RKO (cell line): ENCODE measurements at regions not wholly inside any gene's neighbourhood (a gene's known extent, or its start where the extent isn't known, plus 50 kb on each side); places are given as distances from the start of the nearest gene placed in this dataset.
A peak's percentile ranks its signal among the peaks of the same experiment; 100 is the strongest.

Experiments used
- DNase-seq: peaks from one replicate; pipeline ENCODE4 v3.0.0-alpha.2; 2016; ENCODE audit warnings: low spot score

- no peak for DNase-seq
These were observed 414.7 kb upstream of the PIK3C3 start for GRCh38 chr18:41540237-41540871.

- no peak for DNase-seq
These were observed 416.3 kb upstream of the PIK3C3 start for GRCh38 chr18:41538751-41539150.

- DNase-seq, result no peak
These were observed 417.4 kb upstream of the PIK3C3 start for GRCh38 chr18:41537666-41538065.

GRCh38 chr18:41532344-41533086 is 422.5 kb upstream of the PIK3C3 start:
- peak; percentile 28 for DNase-seq

GRCh38 chr18:41530970-41531369 is 424.1 kb upstream of the PIK3C3 start:
- DNase-seq, result no peak

- DNase-seq, result no peak
These were observed 425.9 kb upstream of the PIK3C3 start for GRCh38 chr18:41529093-41529492.

GRCh38 chr18:41526054-41526453 is 429.0 kb upstream of the PIK3C3 start:
- no peak for DNase-seq

GRCh38 chr18:41524674-41525470 is 430.2 kb upstream of the PIK3C3 start:
- no peak for DNase-seq

GRCh38 chr18:41517142-41517541 is 437.9 kb upstream of the PIK3C3 start:
- no peak for DNase-seq

- DNase-seq, result no peak
These were observed 441.6 kb upstream of the PIK3C3 start for GRCh38 chr18:41513438-41513837.

- DNase-seq, result no peak
These were observed 450.7 kb upstream of the PIK3C3 start for GRCh38 chr18:41504316-41504715.

GRCh38 chr18:41501848-41502247 is 453.2 kb upstream of the PIK3C3 start:
- DNase-seq, result no peak

- DNase-seq, result no peak
These were observed 455.7 kb upstream of the PIK3C3 start for GRCh38 chr18:41499345-41499744.

GRCh38 chr18:41490861-41491260 is 464.2 kb upstream of the PIK3C3 start:
- no peak for DNase-seq

- DNase-seq, result no peak
These were observed 468.5 kb upstream of the PIK3C3 start for GRCh38 chr18:41486575-41486974.

GRCh38 chr18:41484069-41484468 is 471.0 kb upstream of the PIK3C3 start:
- no peak for DNase-seq

- no peak for DNase-seq
These were observed 472.5 kb upstream of the PIK3C3 start for GRCh38 chr18:41482501-41482900.

- DNase-seq, result no peak
These were observed 488.4 kb upstream of the PIK3C3 start for GRCh38 chr18:41466436-41467160.

- no peak for DNase-seq
These were observed 489.6 kb upstream of the PIK3C3 start for GRCh38 chr18:41465386-41465785.

- DNase-seq, result no peak
These were observed 490.8 kb upstream of the PIK3C3 start for GRCh38 chr18:41464278-41464677.

- peak; percentile 8 for DNase-seq
These were observed 492.1 kb upstream of the PIK3C3 start for GRCh38 chr18:41462946-41463345.

- no peak for DNase-seq
These were observed 493.9 kb upstream of the PIK3C3 start for GRCh38 chr18:41461114-41461513.
